GM12878 (cell line): ENCODE measurements at regions not wholly inside any gene's neighbourhood (a gene's known extent, or its start where the extent isn't known, plus 50 kb on each side); places are given as distances from the start of the nearest gene placed in this dataset.
A peak's percentile ranks its signal among the peaks of the same experiment; 100 is the strongest.

ENCODE experiments used
- ATAC-seq: fragments of 200-7000 bp; cut with Tn5 transposase; 3 replicates; pipeline ENCODE4 v1.9.1; 2020; ENCODE audit warnings: mild to moderate bottlenecking, moderate library complexity
- BruUV-seq: library from RNA; stranded (reverse); fragments of 400-500 nt; replicated peaks from 2 replicates; lab custom pipeline; 2021; lab: Mats Ljungman, UMichigan
- CTCF ChIA-PET: fragments of 300-600 bp; sonication (Branson Sonifier 250); formaldehyde crosslinking; extraction: SDS; loops from one replicate; lab custom pipeline; 2021; ENCODE audit warnings: inconsistent platforms; lab: Yijun Ruan, JAX
- POLR2A ChIA-PET: fragments of 350-600 bp; formaldehyde crosslinking; extraction: SDS; loops from one replicate; lab custom pipeline; 2021; ENCODE audit warnings: inconsistent platforms; lab: Charles Lee
- RAD21 ChIA-PET: fragments of 300-600 bp; sonication (Branson Sonifier 250); formaldehyde crosslinking; loops from one replicate; lab custom pipeline; 2023; ENCODE audit warnings: antibody characterized with exemption; ENCODE audit not compliant: unreplicated experiment; lab: Charles Lee
- SMC1A ChIA-PET: fragments of 300-600 bp; sonication (Branson Sonifier 250); formaldehyde crosslinking; loops from one replicate; lab custom pipeline; 2023; ENCODE audit not compliant: unreplicated experiment, uncharacterized antibody; lab: Charles Lee
- DNase-seq: peaks from one replicate; pipeline ENCODE4 v3.0.0-alpha.2; 2011; ENCODE audit warnings: low read depth, low spot score
- FAIRE-seq: peaks from 3 replicates; lab custom pipeline; 2011; peaks lifted over from hg19 to GRCh38; lab: Jason Lieb, UNC
- H2AFZ ChIP-seq: 2 replicates; pipeline ENCODE4 v1.6.0; 2011; ENCODE audit warnings: low read depth, low read length, control low read depth; ENCODE audit not compliant: control insufficient read depth
- H3K27ac ChIP-seq: 2 replicates; pipeline ENCODE4 v1.5.1; 2011; ENCODE audit warnings: control low read depth; ENCODE audit not compliant: control insufficient read depth, insufficient read depth
- H3K27me3 ChIP-seq, 2 experiments: replicated peaks in 1 of 2; 2 replicates each; pipeline versions ENCODE4 v1.6.0 to v1.6.1; 2011; ENCODE audit warnings: low read length in 1 of 2; ENCODE audit not compliant: control insufficient read depth in 2 of 2, insufficient read depth in 2 of 2
- H3K36me3 ChIP-seq, 2 experiments: 2 replicates each; pipeline ENCODE4 v1.5.1; 2011; ENCODE audit warnings: low read length in 1 of 2; ENCODE audit not compliant: control insufficient read depth in 2 of 2, insufficient read depth in 2 of 2
- H3K4me1 ChIP-seq: 2 replicates; pipeline ENCODE4 v1.6.1; 2011; ENCODE audit warnings: mild to moderate bottlenecking, low read length, moderate library complexity, mixed read lengths; ENCODE audit not compliant: control insufficient read depth, insufficient read depth
- H3K4me2 ChIP-seq: 2 replicates; pipeline ENCODE4 v1.6.0; 2011; ENCODE audit warnings: control low read depth; ENCODE audit not compliant: control insufficient read depth, insufficient read depth
- H3K4me3 ChIP-seq: fragments of 200-600 bp; sonication (generic); 2 replicates; pipeline ENCODE4 v1.5.1; 2016
- H3K79me2 ChIP-seq: 2 replicates; pipeline ENCODE4 v1.6.0; 2011; ENCODE audit warnings: low read length; ENCODE audit not compliant: control insufficient read depth, insufficient read depth
- H3K9ac ChIP-seq: 2 replicates; pipeline ENCODE4 v1.8.0; 2011; ENCODE audit warnings: low read length, control low read depth, mixed read lengths; ENCODE audit not compliant: control insufficient read depth, insufficient read depth
- H3K9me3 ChIP-seq: replicated peaks from 3 replicates; pipeline ENCODE4 v1.5.1; 2011; ENCODE audit warnings: mild to moderate bottlenecking, low read length; ENCODE audit not compliant: control insufficient read depth, insufficient read depth
- H4K20me1 ChIP-seq: 2 replicates; pipeline ENCODE4 v1.6.0; 2011; ENCODE audit not compliant: control insufficient read depth, insufficient read depth
- ASH2L ChIP-seq: fragments of 300-600, 200-600 bp; sonication (generic); IDR thresholded peaks from 2 replicates; pipeline ENCODE4 v1.6.1; 2017; ENCODE audit warnings: low read depth, mild to moderate bottlenecking, borderline replicate concordance
- FOS ChIP-seq: IDR thresholded peaks from 3 replicates; pipeline ENCODE4 v1.6.1; 2011; ENCODE audit warnings: borderline replicate concordance; ENCODE audit not compliant: insufficient read length; ENCODE audit errors: extremely low read depth
- NR2F1 ChIP-seq: fragments of 450-650 bp; conservative IDR thresholded peaks from 2 replicates; pipeline ENCODE4 v1.6.1; 2017; ENCODE audit warnings: mild to moderate bottlenecking
- PML ChIP-seq: IDR thresholded peaks from 2 replicates; pipeline ENCODE4 v1.6.1; 2012; ENCODE audit warnings: low read length, inconsistent platforms
- SMAD5 ChIP-seq: IDR thresholded peaks from 2 replicates; pipeline ENCODE4 v1.6.1; 2016; ENCODE audit warnings: antibody characterized with exemption, low read depth
- SUZ12 ChIP-seq: fragments of 200-600 bp; sonication (generic); IDR thresholded peaks from one replicate; pipeline ENCODE4 v1.6.1; 2018; ENCODE audit warnings: antibody characterized with exemption, mild to moderate bottlenecking; ENCODE audit not compliant: unreplicated experiment
- WGBS: methylation state at CpG from one replicate; pipeline ENCODE4 v1.1.6; 2016; ENCODE audit warnings: low lambda C conversion rate; ENCODE audit not compliant: insufficient replicate concordance, insufficient coverage; ENCODE audit errors: missing lambda C conversion rate; 5-methylcytosine and 5-hydroxymethylcytosine counted together
- in situ Hi-C: fragments of 300-500 bp; cut with MboI; formaldehyde crosslinking; loops from 9 replicates; pipeline ENCODE4 v1.14.3; 2018; ENCODE audit warnings: mixed read lengths
- intact Hi-C: fragments of 100-400 bp; cut with micrococcal nuclease; formaldehyde crosslinking; loops from one replicate; pipeline ENCODE4 v1.14.2; 2022; ENCODE audit not compliant: unreplicated experiment
- TF ChIP-seq, protein P1 (sequence below), 3 experiments: IDR thresholded peaks in 2 of 3; conservative IDR thresholded peaks in 1 of 3; 2 replicates each; pipeline ENCODE4 v1.5.1; 2011; ENCODE audit warnings: low read depth in 3 of 3, low read length in 3 of 3, mild to moderate bottlenecking in 3 of 3, control low read depth in 2 of 3, moderate library complexity in 2 of 3, inconsistent platforms in 1 of 3, mixed read lengths in 1 of 3; ENCODE audit not compliant: control insufficient read depth in 2 of 3, insufficient read depth in 1 of 3; ENCODE audit errors: extremely low read depth in 1 of 3
- TF ChIP-seq, protein P2 (sequence below): fragments of 450-650 bp; IDR thresholded peaks from 2 replicates; pipeline ENCODE4 v1.6.1; 2016; ENCODE audit warnings: mild to moderate bottlenecking
- TF ChIP-seq, protein P3 (sequence below): fragments of 450-650 bp; IDR thresholded peaks from 2 replicates; pipeline ENCODE4 v1.6.1; 2017; ENCODE audit warnings: antibody characterized with exemption, mild to moderate bottlenecking, moderate library complexity

DNA sequence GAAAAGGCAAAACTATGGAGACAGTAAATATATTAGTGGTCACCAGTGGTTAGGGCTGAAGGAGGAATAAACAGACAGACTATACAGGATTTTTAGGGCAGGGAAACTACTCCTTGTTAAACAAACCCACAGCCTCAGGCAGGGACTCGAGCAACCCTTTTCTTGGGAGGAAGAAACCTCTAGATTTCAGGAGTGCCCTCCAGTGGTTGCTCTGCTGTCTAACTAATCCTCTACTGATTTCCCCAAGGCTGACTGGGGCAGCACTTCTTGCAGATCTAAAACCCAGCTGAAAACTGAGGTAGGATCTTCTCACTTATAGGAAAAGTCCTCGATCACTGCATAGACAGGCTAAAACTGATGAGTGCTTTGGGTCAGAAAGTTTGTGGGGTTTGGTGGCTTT lies 176.8 kb downstream of the ISOC1 start:
- RAD21 ChIA-PET: no interaction called here
- 0% methylated on average over 2 of the region's 2 CpGs for whole genome bisulfite sequencing
- Histone ChIP-seq H3K27ac (no peak overlapping the region), H3K9me3 (no peaks in the 10 kb centered on the region), H3K27me3 (no peaks in the 10 kb centered on the region), H3K4me3 (no peak overlapping the region), H3K4me2 (no peak overlapping the region), H3K36me3 (no peaks in the 10 kb centered on the region), H3K79me2 (no peaks in the 10 kb centered on the region), H3K9ac (no peak overlapping the region), H2AFZ (no peak overlapping the region), H3K4me1 (no peaks in the 10 kb centered on the region), H4K20me1 (no peaks in the 10 kb centered on the region)
- POLR2A ChIA-PET: no interaction called here
- TF ChIP-seq SMAD5 (no peak), NR2F1 (no peak)
- TF ChIP-seq, protein P1, sequence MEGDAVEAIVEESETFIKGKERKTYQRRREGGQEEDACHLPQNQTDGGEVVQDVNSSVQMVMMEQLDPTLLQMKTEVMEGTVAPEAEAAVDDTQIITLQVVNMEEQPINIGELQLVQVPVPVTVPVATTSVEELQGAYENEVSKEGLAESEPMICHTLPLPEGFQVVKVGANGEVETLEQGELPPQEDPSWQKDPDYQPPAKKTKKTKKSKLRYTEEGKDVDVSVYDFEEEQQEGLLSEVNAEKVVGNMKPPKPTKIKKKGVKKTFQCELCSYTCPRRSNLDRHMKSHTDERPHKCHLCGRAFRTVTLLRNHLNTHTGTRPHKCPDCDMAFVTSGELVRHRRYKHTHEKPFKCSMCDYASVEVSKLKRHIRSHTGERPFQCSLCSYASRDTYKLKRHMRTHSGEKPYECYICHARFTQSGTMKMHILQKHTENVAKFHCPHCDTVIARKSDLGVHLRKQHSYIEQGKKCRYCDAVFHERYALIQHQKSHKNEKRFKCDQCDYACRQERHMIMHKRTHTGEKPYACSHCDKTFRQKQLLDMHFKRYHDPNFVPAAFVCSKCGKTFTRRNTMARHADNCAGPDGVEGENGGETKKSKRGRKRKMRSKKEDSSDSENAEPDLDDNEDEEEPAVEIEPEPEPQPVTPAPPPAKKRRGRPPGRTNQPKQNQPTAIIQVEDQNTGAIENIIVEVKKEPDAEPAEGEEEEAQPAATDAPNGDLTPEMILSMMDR (IDR thresholded peaks at IDR 0.05 in 2 of 3, conservative IDR thresholded peaks at IDR 0.05 in 1 of 3; ENCODE audit: control insufficient read depth in 2 of 3, extremely low read depth in 1 of 3, insufficient read depth in 1 of 3, low read depth in 3 of 3, low read length in 3 of 3): peak in 2 of 3 experiments; percentile 21 to 31; a peak in 2 of 6 replicates
- intact Hi-C loops (loop anchor here (1.0 kb wide), 1 partner anchor 366 kb away; no protein-coding TSS in a partner anchor), in situ Hi-C loops (no loop called here)
- SMC1A ChIA-PET: interaction anchor here (1.6 kb wide), 1 partner anchor 1057 kb away, joined by 3 read pairs; no protein-coding TSS in a partner anchor
- CTCF ChIA-PET: interaction anchor here (1.1 kb wide), 1 partner anchor 366 kb away, joined by 5 read pairs; no protein-coding TSS in a partner anchor
- peak; percentile 63 for ATAC-seq
- no peak for DNase-seq
- no TSS peak for BruUV-seq
- no peak for FAIRE-seq

DNA sequence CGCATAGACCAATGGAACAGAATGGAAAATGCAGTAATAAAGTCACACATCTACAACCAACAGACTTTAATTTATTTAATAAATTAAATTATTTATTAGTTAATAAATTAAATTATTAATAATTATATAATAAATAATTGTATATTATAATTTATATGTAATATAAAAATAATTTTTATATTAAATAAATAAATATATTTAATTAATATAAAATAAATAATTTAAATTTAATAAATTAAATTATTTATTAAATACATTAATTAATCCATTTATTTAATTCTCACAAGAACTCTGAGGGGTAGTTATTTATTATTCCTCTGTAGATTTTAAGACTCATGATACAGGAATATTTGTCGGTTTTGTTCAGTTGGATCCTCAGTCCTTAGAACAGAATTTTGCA lies 176.1 kb upstream of the ADAMTS19 start:
- no peak for DNase-seq
- H3K9me3 ChIP-seq: no peaks in the 10 kb centered on the region
- H3K27ac ChIP-seq: no peak overlapping the region
- no peak for ATAC-seq
- CTCF ChIA-PET: no interaction called here
- intact Hi-C loops (no loop called here), in situ Hi-C loops (no loop called here)
- H3K36me3 ChIP-seq: no peaks in the 10 kb centered on the region
- POLR2A ChIA-PET: no interaction called here
- H3K4me1 ChIP-seq: no peaks in the 10 kb centered on the region
- no peaks in the 10 kb centered on the region for H3K27me3 ChIP-seq
- H3K4me3 ChIP-seq: no peak overlapping the region
- RAD21 ChIA-PET: no interaction called here
- H2AFZ ChIP-seq: no peak overlapping the region
- SMC1A ChIA-PET: no interaction called here
- no peaks in the 10 kb centered on the region for H3K79me2 ChIP-seq
- 38% methylated on average over 2 of the region's 2 CpGs for WGBS
- H3K9ac ChIP-seq: no peak overlapping the region
- no TSS peak for BruUV-seq
- no peak for FAIRE-seq
- no peaks in the 10 kb centered on the region for H4K20me1 ChIP-seq
- no peak overlapping the region for H3K4me2 ChIP-seq
- TF ChIP-seq PML: no peak
- no peak for TF ChIP-seq FOS
- TF ChIP-seq, protein P2, sequence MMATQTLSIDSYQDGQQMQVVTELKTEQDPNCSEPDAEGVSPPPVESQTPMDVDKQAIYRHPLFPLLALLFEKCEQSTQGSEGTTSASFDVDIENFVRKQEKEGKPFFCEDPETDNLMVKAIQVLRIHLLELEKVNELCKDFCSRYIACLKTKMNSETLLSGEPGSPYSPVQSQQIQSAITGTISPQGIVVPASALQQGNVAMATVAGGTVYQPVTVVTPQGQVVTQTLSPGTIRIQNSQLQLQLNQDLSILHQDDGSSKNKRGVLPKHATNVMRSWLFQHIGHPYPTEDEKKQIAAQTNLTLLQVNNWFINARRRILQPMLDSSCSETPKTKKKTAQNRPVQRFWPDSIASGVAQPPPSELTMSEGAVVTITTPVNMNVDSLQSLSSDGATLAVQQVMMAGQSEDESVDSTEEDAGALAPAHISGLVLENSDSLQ: no peak
- TF ChIP-seq, protein P3, sequence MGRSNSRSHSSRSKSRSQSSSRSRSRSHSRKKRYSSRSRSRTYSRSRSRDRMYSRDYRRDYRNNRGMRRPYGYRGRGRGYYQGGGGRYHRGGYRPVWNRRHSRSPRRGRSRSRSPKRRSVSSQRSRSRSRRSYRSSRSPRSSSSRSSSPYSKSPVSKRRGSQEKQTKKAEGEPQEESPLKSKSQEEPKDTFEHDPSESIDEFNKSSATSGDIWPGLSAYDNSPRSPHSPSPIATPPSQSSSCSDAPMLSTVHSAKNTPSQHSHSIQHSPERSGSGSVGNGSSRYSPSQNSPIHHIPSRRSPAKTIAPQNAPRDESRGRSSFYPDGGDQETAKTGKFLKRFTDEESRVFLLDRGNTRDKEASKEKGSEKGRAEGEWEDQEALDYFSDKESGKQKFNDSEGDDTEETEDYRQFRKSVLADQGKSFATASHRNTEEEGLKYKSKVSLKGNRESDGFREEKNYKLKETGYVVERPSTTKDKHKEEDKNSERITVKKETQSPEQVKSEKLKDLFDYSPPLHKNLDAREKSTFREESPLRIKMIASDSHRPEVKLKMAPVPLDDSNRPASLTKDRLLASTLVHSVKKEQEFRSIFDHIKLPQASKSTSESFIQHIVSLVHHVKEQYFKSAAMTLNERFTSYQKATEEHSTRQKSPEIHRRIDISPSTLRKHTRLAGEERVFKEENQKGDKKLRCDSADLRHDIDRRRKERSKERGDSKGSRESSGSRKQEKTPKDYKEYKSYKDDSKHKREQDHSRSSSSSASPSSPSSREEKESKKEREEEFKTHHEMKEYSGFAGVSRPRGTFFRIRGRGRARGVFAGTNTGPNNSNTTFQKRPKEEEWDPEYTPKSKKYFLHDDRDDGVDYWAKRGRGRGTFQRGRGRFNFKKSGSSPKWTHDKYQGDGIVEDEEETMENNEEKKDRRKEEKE: no peak
- TF ChIP-seq ASH2L: no peak
- TF ChIP-seq SUZ12: no peak
